AG08396 (cell line): ENCODE measurements at regions not wholly inside any gene's neighbourhood (a gene's known extent, or its start where the extent isn't known, plus 50 kb on each side); places are given as distances from the start of the nearest gene placed in this dataset.

ENCODE experiments used
- DNase-seq: peaks from one replicate; pipeline ENCODE4 v3.0.0; 2012; ENCODE audit warnings: low spot score, mixed read lengths

DNA sequence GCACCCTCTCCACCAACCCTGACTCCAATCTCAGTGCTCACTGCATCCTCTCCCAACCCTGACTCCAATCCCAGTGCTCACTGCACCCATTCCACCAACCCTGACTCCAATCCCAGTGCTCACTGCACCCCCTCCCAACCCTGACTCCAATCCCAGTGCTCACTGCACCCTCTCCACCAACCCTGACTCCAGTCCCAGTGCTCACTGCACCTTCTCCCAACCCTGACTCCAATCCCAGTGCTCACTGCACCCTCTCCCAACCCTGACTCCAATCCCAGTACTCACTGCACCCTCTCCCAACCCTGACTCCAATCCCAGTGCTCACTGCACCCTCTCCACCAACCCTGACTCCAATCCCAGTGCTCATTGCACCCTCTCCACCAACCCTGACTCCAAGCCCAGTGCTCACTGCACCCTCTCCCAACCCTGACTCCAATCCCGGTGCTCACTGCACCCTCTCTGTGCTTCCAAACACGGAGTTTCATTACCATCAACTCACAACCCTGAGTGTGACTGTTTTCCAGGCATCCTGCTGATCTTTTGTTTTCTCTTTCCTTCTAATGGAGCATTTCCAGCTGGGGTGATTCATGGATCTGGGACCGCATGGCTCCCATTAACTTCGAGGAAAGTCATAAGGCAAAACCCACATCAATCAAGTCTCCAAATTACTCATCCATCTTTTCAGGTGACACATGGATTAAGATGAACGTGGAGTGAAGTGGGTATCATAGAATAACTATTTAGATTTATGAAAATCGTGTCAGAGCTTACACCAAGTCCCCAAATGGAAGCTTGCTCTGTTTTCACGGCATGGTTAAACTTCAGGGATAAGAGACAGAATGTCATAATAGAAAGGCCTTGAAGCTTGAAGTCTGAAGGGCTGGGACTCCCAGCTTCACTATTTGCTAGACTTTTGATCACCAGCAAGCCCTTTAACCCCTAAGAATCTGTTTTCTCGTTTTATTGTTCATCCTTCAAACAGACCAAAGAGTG is 135.3 kb upstream of the ZNF618 start:
- DNase-seq, result peak; percentile 31

- no peak for DNase-seq
Measured at GRCh38 chr9:113741886-113742854, 133.9 kb upstream of the ZNF618 start.

DNA sequence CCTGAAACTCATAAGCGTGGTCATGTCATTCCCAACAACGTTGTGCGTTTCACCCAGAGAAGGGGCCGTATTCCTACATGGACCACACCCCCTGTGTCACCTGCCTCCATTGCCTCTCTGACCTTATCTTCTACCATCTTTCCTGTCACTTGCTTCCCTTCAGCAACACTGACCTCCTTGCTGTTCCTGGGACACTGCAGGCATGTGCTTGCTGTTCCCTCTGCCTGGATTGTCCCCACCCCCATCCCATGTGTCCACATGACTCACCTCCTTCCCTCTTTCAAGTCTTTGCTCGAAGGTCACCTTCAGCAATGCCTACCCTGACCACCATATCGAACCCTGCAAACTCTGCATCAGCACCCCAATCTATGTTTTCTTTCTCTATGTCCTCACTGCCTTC is 133.2 kb upstream of the ZNF618 start:
- no peak for DNase-seq

DNA sequence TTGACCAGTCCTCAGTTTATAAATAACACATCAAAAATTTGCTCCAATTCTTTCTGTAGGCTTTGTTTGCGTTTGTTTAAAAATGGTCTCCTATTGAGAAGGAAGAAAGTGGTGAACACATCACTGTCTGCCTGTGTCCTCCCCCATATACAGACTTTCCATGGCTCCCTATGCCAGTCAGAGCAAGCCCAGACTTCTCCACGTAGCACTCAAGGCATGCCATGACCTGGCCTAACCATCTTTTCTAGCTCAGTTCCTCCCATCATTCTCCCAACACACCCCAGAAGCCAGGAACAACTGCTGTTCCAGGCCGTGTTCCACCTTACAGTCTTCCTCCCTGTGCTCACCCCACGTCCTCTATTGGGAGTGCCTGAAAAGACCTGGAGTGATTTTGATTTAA is 129.6 kb upstream of the ZNF618 start:
- DNase-seq, result no peak

GRCh38 chr9:113748135-113748534 is 128.0 kb upstream of the ZNF618 start:
- no peak for DNase-seq

DNA sequence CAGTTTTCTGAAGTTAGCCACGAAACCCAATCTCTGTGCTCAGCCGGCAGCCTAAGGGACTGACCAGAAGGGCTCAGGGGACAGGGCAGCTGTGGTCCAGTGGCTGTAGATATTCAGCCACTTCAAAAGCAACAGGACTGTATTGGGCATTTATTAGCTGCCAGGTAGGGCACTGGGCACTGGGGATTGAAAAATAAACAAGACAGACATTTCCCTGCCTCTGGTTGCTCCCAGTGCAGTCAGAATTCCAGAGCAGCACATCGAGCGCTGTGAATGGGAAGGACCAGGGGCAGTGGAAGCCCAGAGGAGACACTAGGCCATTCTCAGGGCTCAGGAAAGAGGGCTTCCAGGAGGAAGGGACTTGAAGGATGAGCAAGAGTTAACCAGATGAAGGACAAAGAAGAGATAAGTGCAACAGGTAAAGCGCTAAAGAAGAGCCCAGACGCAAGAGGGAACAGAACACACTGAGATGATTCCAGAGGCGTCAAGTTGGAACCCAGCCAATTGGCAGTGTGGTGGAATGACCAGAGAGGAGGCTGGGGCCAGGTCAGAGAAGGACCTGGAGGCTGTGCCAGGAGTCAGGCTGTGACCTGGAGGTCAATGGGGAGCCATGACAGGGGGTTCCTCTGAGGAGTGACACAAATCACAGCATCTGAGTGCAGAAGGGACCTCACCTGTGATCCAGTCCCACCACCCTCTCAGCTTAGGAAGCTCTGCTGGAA is 122.5 kb upstream of the ZNF618 start:
- no peak for DNase-seq

- DNase-seq, result no peak
Measured at GRCh38 chr9:113754739-113755138, 121.4 kb upstream of the ZNF618 start.

- no peak for DNase-seq
Measured at GRCh38 chr9:113755433-113755832, 120.7 kb upstream of the ZNF618 start.

GRCh38 chr9:113756476-113757192 is 119.5 kb upstream of the ZNF618 start:
- DNase-seq, result no peak

DNA sequence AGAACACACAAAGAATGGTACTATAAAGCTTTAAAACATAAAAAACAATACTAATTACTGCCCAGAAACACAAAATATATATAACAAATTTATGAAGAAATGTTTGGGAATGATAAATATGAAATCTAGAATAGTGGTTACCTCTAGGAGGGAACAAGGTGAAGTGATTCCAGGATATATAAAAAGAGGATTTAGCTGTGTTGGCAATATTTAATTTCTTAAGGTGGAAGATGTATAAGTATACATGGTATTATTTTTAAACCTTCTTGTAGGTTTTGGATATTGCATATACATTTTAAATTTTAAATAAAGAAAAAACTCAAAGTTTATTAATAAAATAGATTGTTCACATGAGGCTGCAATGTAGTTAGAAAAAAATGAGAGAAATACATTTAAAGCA is 112.7 kb upstream of the ZNF618 start:
- no peak for DNase-seq

DNA sequence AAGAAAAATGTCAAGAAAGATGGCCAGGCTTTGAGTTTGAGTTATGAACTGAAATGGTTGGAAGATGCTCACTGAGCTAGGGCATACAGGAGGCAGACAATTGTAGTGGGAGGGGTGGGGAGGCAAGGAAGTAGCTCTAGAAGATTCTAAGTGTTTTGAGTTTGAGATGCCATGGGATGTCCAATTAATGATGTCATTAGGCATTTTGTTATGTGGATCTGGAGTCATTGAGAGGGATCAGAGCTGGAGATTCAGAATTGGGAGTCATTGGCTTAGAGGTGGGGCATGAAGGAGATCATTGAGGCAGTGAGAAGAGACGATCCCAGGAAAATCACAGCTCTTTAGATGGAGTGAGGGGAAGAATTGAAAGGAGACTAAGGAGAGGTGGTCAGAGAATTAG is 111.5 kb upstream of the ZNF618 start:
- DNase-seq, result no peak

GRCh38 chr9:113769412-113769811 is 106.7 kb upstream of the ZNF618 start:
- no peak for DNase-seq

GRCh38 chr9:113770396-113770795 is 105.7 kb upstream of the ZNF618 start:
- no peak for DNase-seq

DNA sequence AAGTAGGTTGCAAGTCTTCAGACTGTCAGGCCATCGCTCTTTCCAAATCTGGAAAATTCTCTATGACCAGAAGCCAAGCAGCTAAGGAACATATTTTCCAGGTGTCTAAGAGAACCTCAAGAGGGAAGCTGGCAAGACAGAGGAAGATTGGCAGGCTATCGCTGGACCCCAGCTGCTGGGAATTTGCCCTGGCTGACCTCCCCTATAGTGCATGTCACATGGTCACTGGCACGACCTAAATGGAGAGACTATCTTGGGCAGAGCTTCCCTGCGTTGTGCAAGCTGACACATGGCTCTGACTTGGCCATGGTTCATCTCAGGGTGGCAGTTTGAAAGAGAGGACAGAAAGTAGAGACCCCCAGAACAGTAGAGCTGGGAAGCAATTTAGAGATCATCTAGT is 104.9 kb upstream of the ZNF618 start:
- no peak for DNase-seq

GRCh38 chr9:113772121-113772810 is 103.8 kb upstream of the ZNF618 start:
- DNase-seq, result peak; percentile 20

- DNase-seq, result no peak
Measured at GRCh38 chr9:113774963-113775362, 101.1 kb upstream of the ZNF618 start.

DNA sequence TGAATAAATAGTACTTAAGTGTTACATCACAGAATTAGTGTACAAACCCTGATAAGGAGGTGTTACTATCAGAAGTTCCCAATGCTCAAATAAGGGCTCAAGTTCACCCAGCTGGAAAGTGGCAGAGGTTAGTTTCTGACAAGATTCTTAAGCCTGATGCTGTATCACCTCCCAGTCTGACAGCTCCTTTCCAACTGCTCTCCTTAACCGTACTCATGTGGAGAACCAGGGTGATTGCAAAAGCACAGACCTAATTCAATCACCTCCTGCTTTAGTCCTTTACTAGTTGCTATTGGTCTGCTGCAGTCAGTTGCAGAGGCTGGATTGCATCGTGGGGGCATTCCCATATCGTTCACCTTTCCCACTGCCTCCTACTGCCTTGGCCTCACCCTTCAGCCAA is 100.4 kb upstream of the ZNF618 start:
- DNase-seq, result no peak

- no peak for DNase-seq
Measured at GRCh38 chr9:113776194-113776593, 99.9 kb upstream of the ZNF618 start.

GRCh38 chr9:113781381-113781780 is 94.7 kb upstream of the ZNF618 start:
- no peak for DNase-seq

- DNase-seq, result no peak
Measured at GRCh38 chr9:113781896-113782295, 94.2 kb upstream of the ZNF618 start.

GRCh38 chr9:113783475-113783874 is 92.6 kb upstream of the ZNF618 start:
- no peak for DNase-seq
